ENCODE measurements at regions not wholly inside any gene's neighbourhood (a gene's known extent, or its start where the extent isn't known, plus 50 kb on each side); places are given as distances from the start of the nearest gene placed in this dataset.

- Histone ChIP-seq H3K27ac (ENCODE audit: low read depth, low read length, poor library complexity, severe bottlenecking) (no peak overlapping the region), H3K9me3 (ENCODE audit: low read length) (no peaks in the 10 kb centered on the region), H3K4me2 (ENCODE audit: low read length) (no peak overlapping the region), H2AFZ (ENCODE audit: low read length) (no peak overlapping the region), H3K4me1 (ENCODE audit: insufficient read depth, low read length, severe bottlenecking) (no peaks in the 10 kb centered on the region), H4K20me1 (ENCODE audit: insufficient read depth, low read length) (no peaks in the 10 kb centered on the region), H3K79me2 (ENCODE audit: insufficient read depth, low read length) (no peaks in the 10 kb centered on the region), H3K36me3 (ENCODE audit: insufficient read depth, low read length) (no peaks in the 10 kb centered on the region), H3F3A (ENCODE audit: insufficient read depth, low read length) (no peaks in the 10 kb centered on the region), H3K9ac (ENCODE audit: low read length) (no peak overlapping the region), H3K4me3 (ENCODE audit: low read depth, low read length, poor library complexity, severe bottlenecking) (no peak overlapping the region), H3K9me2 (ENCODE audit: low read depth, low read length) (no peaks in the 10 kb centered on the region), H3K27me3 (ENCODE audit: insufficient read depth, low read length) (no peaks in the 10 kb centered on the region)
- TF ChIP-seq EZH2 (IDR thresholded peaks at IDR 0.05; ENCODE audit: borderline replicate concordance, low read length): no peak
- TF ChIP-seq, protein P1, sequence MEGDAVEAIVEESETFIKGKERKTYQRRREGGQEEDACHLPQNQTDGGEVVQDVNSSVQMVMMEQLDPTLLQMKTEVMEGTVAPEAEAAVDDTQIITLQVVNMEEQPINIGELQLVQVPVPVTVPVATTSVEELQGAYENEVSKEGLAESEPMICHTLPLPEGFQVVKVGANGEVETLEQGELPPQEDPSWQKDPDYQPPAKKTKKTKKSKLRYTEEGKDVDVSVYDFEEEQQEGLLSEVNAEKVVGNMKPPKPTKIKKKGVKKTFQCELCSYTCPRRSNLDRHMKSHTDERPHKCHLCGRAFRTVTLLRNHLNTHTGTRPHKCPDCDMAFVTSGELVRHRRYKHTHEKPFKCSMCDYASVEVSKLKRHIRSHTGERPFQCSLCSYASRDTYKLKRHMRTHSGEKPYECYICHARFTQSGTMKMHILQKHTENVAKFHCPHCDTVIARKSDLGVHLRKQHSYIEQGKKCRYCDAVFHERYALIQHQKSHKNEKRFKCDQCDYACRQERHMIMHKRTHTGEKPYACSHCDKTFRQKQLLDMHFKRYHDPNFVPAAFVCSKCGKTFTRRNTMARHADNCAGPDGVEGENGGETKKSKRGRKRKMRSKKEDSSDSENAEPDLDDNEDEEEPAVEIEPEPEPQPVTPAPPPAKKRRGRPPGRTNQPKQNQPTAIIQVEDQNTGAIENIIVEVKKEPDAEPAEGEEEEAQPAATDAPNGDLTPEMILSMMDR (IDR thresholded peaks at IDR 0.05; ENCODE audit: low read length): no peak
Observed at GRCh38 chr6:145485288-145485687, 250.0 kb downstream of the EPM2A start.

DNA sequence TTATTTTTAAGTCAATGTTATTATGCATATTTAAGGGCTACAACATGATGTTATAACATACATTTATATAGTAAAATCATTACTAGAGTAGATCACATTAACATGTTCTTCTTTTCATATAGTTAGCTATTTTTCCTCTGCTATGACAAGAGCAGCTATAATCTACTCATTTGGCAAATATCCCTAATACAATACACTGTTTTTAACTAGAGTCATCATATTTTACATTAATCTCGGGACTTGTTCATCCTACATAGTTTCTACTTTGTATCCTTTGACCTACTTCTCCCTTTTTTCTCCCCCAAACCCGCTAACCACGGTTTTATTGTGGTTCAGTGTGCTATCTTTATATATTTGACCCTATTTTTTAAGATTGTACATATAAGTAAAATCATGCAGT lies 249.0 kb downstream of the EPM2A start:
- Histone ChIP-seq H3K9me2 (ENCODE audit: low read depth, low read length) (no peaks in the 10 kb centered on the region), H4K20me1 (ENCODE audit: insufficient read depth, low read length) (no peaks in the 10 kb centered on the region), H3K27ac (ENCODE audit: low read depth, low read length, poor library complexity, severe bottlenecking) (no peak overlapping the region), H3K4me1 (ENCODE audit: insufficient read depth, low read length, severe bottlenecking) (no peaks in the 10 kb centered on the region), H3K9ac (ENCODE audit: low read length) (no peak overlapping the region), H3K27me3 (ENCODE audit: insufficient read depth, low read length) (no peaks in the 10 kb centered on the region), H3K36me3 (ENCODE audit: insufficient read depth, low read length) (no peaks in the 10 kb centered on the region), H3K79me2 (ENCODE audit: insufficient read depth, low read length) (no peaks in the 10 kb centered on the region), H2AFZ (ENCODE audit: low read length) (no peak overlapping the region), H3K9me3 (ENCODE audit: low read length) (no peaks in the 10 kb centered on the region), H3K4me3 (ENCODE audit: low read depth, low read length, poor library complexity, severe bottlenecking) (no peak overlapping the region), H3K4me2 (ENCODE audit: low read length) (no peak overlapping the region), H3F3A (ENCODE audit: insufficient read depth, low read length) (no peaks in the 10 kb centered on the region)
- TF ChIP-seq EZH2 (IDR thresholded peaks at IDR 0.05; ENCODE audit: borderline replicate concordance, low read length): no peak
- TF ChIP-seq, protein P1 (IDR thresholded peaks at IDR 0.05; ENCODE audit: low read length): no peak

DNA sequence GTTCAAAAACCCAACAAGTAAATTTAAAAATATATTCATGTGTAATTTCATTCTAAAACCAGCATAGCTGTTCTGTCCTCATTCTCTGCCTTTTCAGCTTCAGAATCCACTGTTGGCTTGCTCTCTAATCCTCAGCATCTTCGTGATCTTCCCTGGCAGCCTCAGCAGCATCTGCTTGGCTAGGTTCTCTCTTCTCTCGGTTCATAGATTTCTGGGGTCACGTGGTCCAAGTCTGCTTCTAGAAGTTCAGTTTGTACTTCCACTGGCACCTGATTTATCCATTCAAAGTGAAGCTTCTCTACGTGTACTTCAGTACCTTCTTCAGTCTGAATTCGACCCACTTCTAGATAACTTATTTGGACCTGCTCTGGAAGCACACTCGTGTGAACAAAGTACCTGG lies 245.7 kb downstream of the EPM2A start:
- H3K27ac ChIP-seq (ENCODE audit: low read depth, low read length, poor library complexity, severe bottlenecking): no peak overlapping the region
- no peaks in the 10 kb centered on the region for H3K9me2 ChIP-seq (ENCODE audit: low read depth, low read length)
- no peaks in the 10 kb centered on the region for H3K9me3 ChIP-seq (ENCODE audit: low read length)
- TF ChIP-seq, protein P1 (IDR thresholded peaks at IDR 0.05; ENCODE audit: low read length): no peak
- TF ChIP-seq EZH2 (IDR thresholded peaks at IDR 0.05; ENCODE audit: borderline replicate concordance, low read length): no peak
- no peaks in the 10 kb centered on the region for H3K4me1 ChIP-seq (ENCODE audit: insufficient read depth, low read length, severe bottlenecking)
- no peaks in the 10 kb centered on the region for H4K20me1 ChIP-seq (ENCODE audit: insufficient read depth, low read length)
- no peak overlapping the region for H2AFZ ChIP-seq (ENCODE audit: low read length)
- H3K4me2 ChIP-seq (ENCODE audit: low read length): no peak overlapping the region
- no peaks in the 10 kb centered on the region for H3K79me2 ChIP-seq (ENCODE audit: insufficient read depth, low read length)
- no peaks in the 10 kb centered on the region for H3K27me3 ChIP-seq (ENCODE audit: insufficient read depth, low read length)
- H3K36me3 ChIP-seq (ENCODE audit: insufficient read depth, low read length): no peaks in the 10 kb centered on the region
- no peak overlapping the region for H3K9ac ChIP-seq (ENCODE audit: low read length)
- H3F3A ChIP-seq (ENCODE audit: insufficient read depth, low read length): no peaks in the 10 kb centered on the region
- no peak overlapping the region for H3K4me3 ChIP-seq (ENCODE audit: low read depth, low read length, poor library complexity, severe bottlenecking)

Data from OCI-LY1 (cell line).